GM18508 (cell line): ENCODE measurements at regions not wholly inside any gene's neighbourhood (a gene's known extent, or its start where the extent isn't known, plus 50 kb on each side); places are given as distances from the start of the nearest gene placed in this dataset.

Experiments used
- ATAC-seq: cut with Tn5 transposase; IDR thresholded peaks from one replicate; pipeline ENCODE4 v1.9.1; 2021; ENCODE audit warnings: moderate number of reproducible peaks; ENCODE audit not compliant: insufficient read depth, unreplicated experiment

DNA sequence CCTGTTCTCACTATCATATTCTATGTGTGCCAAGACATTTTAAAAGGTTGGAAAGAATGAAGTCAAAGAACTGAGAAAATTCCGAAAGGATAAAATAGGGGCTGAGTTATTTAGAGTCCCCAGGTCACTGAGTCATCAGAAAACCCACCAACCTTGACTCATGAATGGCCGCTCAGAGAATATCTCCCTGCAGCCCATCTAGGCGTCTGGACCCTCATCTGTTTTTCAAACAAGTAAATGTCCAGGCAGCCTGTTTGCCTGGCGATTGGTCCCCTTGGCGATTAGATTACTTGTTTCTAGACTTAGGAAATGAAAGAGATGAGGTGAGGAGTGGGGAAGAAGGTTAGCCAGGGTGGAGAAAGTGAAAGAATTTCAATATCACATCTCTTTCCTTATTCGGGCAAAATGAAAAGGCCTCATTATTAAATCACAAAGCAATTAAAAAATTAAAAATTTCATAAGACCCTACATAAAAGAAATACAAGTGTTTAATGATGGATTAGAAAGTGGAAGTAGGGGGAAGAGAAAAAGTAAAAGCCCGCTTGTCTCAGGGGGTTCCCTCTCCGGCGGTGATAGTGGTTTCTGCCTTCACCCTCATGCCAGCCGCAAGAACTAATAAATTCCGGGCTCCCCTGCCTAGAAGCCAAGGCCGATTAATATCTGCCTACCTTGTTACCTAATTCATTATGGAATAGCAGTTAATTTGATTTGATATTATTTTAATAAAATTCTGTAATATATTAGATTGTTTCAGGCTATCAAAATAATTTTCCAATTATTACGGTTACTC lies 415.9 kb downstream of the BCL11B start:
- no peak for ATAC-seq

DNA sequence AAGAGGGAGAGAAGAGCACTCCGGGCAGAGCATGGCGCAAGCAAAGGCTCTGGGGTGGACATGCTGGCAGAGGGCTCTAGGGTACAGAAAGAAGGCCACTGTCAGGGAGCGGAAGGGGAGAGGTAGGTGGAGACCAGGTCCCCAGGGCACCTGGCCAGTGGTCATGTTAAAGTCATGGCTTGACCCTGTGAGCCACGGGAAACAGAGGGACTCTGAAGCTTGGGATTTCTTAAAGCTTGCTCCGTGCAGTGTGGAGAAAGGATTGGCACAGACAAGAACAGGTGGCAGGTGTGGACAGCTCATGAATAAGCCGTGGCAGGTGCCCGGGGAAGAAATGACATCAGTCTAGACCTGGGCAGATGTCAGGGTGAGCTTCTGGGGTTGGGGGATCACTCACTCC lies 413.8 kb downstream of the BCL11B start:
- ATAC-seq, result no peak

DNA sequence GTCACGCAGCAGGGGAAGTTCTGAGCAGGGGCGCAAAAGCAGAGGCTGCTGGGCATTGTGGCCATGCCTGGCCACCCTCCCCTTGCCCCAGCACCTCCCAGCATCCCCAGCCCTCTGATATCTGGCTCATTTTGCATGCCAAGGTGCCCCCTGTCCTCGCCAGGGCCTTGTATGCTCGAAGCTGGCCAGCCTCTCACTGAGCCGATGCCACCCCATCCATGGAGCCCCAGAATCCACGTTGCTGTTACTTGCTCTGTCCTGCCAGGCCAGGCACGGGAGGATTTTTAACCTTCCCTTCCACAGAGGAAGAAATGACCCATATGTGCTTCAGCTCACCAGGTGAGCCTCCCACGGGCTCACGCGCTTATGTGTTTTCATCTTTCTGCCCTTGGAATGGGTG lies 413.4 kb downstream of the BCL11B start:
- ATAC-seq, result no peak

DNA sequence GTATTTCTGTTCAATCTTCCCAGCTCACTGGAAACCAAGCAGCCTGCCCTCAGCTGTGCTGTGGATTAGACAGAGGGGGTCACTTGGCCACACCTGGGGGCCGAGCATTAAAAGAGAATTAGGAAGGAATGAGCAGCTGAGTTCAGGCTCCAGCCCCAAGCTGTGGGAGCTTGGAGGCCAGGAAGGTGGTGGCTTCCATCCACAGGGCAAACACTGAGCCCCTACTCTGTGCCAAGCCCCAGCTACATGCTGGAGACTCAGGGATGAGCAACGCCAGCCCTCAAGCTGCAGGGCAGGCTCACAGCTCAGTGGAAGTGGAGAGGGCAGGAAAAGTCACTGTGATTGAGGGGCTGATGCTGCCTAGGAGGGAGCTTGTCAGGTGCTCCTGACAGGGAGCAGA lies 412.7 kb downstream of the BCL11B start:
- no peak for ATAC-seq

DNA sequence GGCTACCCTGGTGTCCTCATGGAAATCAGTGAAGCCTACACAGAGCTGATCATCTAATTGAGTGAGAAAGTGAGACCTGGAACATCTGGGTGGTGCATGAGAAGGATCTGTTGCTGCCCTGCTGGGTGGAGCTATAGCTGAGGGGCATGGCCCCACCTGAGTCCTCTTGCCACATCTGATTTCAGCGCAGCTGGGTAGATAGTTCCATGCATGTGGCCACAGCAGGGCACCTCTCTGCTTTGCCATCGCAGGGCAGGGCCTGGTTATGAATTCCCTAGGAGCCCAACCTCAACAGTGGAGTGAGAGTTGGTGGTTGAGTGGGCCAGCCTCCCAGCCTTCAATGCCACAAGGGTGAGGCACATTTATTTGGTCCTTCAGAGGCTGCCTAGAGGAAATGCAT lies 407.8 kb downstream of the BCL11B start:
- no peak for ATAC-seq

DNA sequence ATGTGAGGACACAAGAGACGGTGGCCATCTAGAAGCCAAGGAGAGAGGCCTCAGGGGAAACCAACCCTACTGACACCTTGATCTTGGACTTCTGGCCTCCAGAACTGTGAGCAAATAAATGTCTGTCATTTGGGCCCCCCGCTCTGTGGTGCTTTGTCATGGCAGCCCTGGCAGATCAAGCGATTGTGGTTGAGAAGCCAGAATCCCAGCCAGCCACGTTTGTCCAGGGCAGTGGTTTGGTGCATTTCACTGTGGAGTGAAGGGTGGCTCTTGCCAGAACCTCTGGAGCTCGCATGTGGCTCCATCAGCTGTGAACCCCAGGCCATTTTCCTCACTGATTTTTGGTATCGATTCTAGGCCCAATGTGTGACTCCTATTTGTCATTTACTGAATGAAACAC lies 404.9 kb downstream of the BCL11B start:
- no peak for ATAC-seq

DNA sequence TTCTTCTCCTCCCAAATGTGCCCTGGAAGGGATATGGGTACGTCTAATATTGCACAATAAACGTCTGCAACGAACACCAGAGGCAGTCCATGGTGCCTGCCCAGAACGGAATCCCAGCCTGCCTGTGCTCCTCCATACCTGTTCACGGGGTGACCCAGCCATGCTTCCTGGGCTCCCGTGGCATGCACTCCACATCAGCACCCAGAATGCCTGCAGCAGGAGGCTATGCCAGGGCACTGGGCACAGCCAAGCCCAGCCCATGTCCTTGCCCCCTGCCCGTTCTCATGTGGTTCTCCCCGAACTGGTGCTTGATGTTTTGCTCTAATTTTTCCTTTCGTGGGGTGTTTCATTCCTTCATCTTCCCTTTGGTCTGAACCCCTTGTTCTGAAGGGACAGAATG lies 404.3 kb downstream of the BCL11B start:
- no peak for ATAC-seq

DNA sequence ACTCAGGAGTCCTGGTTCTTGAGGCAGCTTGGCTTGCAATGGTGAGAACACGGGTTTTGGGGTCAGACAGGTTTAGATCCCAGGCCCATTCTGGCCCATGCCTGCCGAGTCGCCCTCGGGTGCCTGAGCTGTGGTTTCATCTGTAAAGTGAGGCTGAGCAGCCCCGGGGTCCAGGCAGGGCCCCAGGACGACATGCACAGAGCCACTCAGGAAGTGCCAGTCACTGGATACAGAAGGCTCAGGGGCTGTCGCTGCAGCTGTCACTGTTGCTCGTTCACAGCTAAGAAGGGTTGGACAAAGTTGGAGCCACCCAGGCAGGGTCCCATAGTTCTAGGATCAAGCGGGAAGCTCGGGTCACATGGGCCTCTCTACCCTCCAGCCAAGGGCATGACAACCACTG lies 403.1 kb downstream of the BCL11B start:
- no peak for ATAC-seq

DNA sequence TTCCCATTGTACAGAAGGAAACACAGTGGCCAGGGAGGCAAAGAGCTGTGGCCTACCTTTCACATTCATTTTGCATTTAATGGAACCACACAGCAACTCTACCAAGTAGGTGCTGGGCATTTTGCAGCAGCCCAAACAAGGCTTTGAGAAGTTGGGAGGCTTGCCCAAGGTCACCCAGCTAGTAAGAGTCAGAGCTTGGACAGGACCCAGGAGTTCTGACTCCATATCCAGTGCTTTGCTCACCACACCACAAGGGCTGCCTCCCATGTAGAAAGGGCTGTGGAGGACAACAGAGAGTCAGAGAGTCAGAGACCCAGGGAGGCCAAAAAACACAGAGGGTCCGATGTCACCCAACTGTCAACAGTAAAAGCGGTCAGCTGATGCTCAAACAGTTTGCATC lies 400.2 kb downstream of the BCL11B start:
- no peak for ATAC-seq

DNA sequence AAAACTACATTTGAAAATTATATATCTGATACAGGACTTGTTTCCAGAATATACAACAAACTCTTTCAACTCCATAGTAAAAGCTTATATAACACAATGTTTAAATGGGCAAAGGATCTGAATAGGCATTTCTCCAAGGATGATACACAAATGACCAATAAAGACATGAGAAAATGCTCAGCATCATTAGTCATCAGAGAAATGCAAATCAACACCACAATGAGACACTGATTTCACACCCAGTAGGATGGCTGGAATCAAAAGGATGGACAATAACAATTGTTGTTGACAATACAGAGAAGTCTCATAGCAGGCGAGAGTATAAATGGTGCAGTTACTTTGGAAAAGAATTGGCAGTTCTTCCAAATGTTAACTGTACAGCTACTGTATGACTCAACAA lies 394.9 kb downstream of the BCL11B start:
- ATAC-seq, result no peak

DNA sequence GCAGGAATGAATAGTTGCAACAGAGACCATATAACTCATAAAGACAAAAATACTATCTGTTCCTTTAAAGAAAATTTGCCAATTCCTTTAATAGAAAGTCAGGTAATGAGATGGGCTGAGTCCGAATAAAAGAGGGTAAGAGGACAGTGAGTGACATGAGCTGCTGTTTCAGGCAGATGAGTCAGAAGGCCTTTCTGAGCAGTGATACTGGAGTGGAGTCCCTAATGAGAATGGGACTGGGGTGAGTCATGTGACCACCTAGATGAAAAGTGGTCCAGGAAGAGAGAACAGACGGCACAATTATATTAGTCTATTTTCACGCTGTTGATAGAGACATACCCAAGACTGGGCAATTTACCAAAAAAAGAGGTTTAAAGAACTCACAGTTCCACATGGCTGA lies 393.7 kb downstream of the BCL11B start:
- ATAC-seq, result no peak

DNA sequence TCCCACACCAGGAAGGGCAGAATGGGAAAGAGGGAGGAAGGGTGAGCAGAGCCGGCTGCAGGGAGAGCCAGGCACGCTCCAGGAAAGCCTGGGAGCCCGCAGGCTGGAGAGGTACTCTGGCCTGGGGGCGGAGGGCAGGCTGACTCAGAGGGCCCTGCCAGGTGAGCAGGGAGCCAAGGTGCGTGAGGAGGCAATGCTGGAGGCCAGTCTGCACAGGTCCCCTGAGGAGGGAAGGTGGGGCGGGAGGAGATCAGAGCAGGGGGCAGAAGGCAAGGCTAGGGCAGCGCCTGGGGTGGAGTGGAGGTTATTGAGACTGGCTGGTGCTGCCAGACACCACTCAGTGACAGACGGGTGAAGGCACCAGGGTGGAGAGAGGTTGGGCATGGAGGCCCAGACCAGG lies 385.0 kb downstream of the BCL11B start:
- no peak for ATAC-seq

DNA sequence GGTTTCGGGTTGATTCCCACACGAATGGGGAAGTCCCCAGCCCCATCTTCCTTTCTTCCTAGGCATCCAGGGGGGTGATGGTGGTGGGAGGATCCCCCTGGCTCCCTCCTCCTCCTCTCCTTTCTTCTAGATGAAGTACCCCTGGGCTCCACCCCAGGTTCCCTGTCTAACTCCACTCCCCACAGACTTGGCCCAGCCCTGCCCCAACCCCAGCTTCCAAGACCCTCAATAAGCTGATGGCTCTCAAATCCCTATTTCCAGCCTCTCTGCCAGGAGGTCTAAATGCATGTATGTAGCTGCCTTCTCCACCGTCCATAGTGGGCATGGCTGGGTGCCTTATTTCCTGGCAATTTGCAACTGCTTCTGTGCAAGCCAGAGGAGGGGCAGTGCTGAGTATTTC lies 383.7 kb downstream of the BCL11B start:
- no peak for ATAC-seq

DNA sequence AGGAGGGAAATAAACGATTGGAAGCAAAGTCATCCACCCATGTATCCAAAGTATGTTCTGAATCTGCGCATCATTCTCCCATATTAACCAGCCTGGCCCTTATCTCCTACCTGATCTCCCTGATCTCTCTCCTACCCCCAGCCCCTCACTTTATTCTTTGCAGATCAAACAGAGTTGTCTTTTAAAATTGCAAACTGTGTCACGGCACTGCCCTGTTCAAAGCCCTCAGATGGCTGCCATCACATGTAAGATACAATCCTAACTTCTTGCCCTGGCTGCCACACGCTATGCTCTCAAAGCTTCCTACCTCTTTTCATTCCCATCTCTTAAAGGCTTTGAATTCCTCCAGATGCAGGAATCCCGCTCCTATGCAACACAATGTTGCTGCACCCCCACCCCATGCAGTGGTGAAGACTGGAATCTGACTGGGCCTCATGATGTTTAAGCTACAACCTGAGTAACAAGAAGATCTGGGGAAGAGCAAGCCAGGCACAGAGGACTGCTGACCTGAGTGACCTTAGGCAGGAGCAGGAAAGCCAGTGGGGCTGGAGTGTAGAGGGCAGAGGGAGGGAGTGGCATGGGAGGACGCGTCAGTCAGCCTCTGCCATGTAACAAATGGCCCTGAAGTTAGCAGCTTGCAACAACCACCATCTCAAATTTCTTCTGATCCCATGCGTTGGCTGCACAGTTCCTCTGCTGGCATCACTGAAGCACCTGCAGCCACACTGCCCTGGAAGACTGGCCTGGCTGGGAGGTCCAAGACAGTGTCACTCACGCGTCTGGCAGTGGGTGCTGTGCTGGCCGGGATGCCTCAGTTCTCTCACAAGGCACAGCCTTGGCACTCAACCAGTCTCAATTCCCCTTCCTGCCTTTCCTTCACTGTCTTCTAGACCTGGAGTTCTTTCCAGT lies 382.8 kb downstream of the BCL11B start:
- ATAC-seq, result no peak

DNA sequence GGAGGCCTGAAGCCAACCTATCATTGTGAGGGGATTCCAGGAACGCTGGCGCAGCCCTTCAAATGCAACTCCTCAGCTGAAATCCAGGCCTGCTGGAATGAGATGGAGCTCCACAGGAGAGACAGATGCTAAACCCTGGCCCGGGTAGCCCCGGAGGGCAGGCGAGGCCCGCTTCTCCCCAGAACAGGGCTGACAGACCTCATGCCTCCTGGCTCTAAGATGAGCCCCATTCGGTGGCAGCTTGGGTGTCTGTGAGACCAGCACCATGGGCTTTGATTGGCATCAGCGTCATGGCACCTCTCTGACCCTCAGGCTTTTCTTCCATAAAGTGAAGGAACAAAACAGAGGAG lies 382.2 kb downstream of the BCL11B start:
- ATAC-seq, result no peak

DNA sequence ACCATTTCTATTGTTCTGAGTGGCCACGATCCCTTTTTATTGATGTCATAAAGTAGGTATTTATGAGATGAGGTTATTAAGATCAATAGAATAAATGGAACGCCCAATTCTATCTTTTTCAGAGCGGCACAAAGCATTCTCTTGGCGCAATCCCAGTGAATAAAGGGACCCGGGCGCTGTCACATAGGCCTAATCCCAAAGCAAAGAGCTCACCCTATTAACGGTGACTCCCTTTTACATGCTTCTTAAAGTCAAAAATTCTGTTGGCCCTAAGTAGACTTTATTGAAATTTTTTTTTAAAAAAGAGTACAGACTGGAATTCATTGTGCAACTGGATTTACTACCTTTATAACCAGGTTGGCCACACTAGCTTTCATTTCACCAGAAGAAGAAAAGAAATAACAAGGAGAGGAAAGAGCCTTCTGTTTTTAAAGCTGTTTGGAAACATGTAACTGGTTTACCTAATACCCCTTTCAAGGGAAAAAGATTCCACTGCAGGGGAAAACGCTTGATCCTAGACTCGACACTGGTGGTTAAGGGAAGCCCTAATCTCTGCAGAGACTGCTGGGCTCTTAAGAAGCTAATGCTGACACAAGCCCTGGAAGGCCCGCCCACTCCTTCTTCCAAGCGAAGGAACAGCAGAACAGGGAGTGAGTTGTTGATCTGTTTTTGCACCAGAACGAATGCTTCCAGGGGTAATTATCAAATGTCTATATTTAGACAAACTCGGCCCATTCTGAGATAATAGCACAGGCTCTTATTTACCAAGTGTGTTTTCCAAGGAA lies 381.2 kb downstream of the BCL11B start:
- no peak for ATAC-seq

DNA sequence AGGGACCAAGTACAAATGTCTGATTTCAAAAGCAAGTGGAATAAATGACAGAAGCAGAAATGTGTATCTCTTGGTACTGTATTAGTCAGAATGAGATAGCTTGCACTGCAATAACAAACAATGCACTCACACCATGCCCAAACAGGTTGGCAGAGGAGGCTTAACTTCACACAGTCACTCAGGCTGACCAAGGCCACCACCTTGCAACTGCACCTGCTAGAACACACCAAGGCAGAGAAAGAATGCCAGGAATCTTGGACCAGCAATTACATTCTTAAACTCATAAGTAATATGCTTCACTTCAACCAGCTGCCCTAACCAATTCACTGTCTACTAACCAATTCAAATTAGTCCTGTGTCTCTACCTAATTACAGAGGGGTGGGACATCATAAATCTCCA lies 378.3 kb downstream of the BCL11B start:
- no peak for ATAC-seq

DNA sequence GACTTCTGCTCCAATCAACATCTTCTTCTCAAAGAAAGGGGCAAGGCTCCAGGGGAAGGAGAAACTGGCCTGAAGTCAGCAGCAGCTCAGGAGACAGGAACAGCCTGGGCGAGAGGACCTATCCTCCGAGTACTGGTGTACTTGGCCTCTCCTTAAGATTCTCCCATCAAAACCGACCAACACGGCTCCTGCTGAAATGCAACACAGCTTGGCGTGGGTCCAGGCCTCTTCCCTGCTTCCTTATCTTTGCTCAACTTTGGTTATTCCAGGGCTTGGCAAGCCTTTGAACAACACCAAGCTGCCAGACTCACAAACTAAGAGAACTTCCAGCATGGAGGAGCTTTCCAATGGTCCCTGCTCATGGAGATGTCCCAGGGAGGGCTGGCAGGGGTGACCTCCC lies 377.4 kb downstream of the BCL11B start:
- no peak for ATAC-seq

DNA sequence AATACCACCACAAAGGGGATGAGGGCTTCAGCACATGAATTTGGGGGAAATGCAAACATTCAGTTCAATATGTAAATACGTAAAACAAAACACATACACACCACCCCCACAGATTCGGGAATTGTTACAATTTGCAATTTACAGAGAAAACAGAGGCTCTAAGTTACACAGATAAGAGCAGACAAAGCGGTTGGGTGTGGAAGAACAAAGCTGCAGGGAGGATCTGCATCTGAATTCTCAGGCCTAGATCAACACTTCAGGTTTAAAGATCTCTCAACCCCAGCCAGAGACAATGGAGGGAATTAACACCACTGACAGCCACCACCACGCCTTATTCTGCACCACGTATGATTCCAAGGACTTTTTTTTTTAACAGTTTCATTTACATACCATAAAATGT lies 375.5 kb downstream of the BCL11B start:
- ATAC-seq, result no peak

DNA sequence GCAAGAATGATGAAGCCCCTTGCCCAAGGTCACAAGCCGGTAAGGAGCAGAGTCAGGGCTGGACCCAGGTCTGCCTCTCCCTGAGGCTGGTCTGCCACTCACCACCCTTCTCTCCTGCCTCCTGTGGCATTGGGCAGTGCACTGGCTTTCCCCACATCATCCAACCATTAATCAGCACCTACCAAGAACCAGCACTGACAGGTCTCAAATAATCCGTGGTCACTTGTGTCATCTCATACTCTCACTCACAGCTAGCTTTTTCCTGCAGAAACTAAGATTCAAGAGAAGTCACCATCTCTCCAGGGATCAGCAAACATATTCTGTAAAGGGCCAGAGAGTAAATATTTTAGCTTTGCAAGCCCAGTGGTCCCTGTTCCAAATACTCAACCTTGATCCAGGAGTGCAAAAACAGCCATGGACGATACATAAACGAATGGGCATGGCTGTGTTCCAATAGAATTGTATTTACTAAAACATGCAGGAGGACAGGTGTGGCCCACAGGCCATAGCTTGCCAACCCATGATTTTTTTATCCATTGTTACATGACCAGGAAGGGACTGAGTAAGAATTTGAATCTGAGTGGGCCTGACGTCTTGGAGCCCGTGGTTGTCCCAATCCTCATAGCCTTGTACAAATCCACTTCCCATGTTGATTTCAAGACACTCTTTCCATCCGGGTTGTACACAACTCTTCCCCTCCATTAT lies 374.2 kb downstream of the BCL11B start:
- ATAC-seq, result no peak
